Trophoblast cell (in vitro differentiated cells and primary cell): ENCODE measurements at regions not wholly inside any gene's neighbourhood (a gene's known extent, or its start where the extent isn't known, plus 50 kb on each side); places are given as distances from the start of the nearest gene placed in this dataset.

ENCODE experiments used
- DNase-seq, 2 donors: peaks; one replicate each; pipeline ENCODE4 v3.0.0-alpha.2; 2016
- H2AFZ ChIP-seq: 2 replicates; pipeline ENCODE4 v1.6.1; 2013; ENCODE audit warnings: low read length, moderate library complexity, mild to moderate bottlenecking; ENCODE audit not compliant: insufficient read depth, poor library complexity
- H2AK5ac ChIP-seq: 2 replicates; pipeline ENCODE4 v1.6.1; 2013; ENCODE audit warnings: mild to moderate bottlenecking, low read length
- H2BK120ac ChIP-seq: 2 replicates; pipeline ENCODE4 v1.6.1; 2013; ENCODE audit warnings: low read length, mild to moderate bottlenecking, moderate library complexity; ENCODE audit not compliant: insufficient read depth, poor library complexity
- H2BK12ac ChIP-seq: 2 replicates; pipeline ENCODE4 v1.6.1; 2013; ENCODE audit warnings: mild to moderate bottlenecking, low read length, moderate library complexity
- H2BK5ac ChIP-seq: 2 replicates; pipeline ENCODE4 v1.6.1; 2013; ENCODE audit warnings: low read length, low read depth, moderate library complexity, mild to moderate bottlenecking; ENCODE audit not compliant: poor library complexity
- H3K14ac ChIP-seq: 2 replicates; pipeline ENCODE4 v1.6.1; 2013; ENCODE audit warnings: mild to moderate bottlenecking, low read length
- H3K18ac ChIP-seq: 2 replicates; pipeline ENCODE4 v1.6.1; 2013; ENCODE audit warnings: mild to moderate bottlenecking, low read length
- H3K23ac ChIP-seq: 2 replicates; pipeline ENCODE4 v1.6.1; 2013; ENCODE audit warnings: low read length
- H3K27ac ChIP-seq: 2 replicates; pipeline ENCODE4 v1.5.1; 2013; ENCODE audit warnings: low read depth, mild to moderate bottlenecking, inconsistent platforms, low read length, moderate library complexity
- H3K27me3 ChIP-seq: 2 replicates; pipeline ENCODE4 v1.6.1; 2013; ENCODE audit warnings: inconsistent platforms, mild to moderate bottlenecking, low read length, moderate library complexity; ENCODE audit not compliant: insufficient read depth
- H3K36me3 ChIP-seq, 2 experiments: 1 replicate in 1 of 2; 2 replicates in 1 of 2; pipeline ENCODE4 v1.6.1; 2013; ENCODE audit warnings: low read length in 2 of 2, mild to moderate bottlenecking in 2 of 2, moderate library complexity in 1 of 2; ENCODE audit not compliant: insufficient read depth in 2 of 2, control insufficient read depth in 1 of 2
- H3K4ac ChIP-seq: 2 replicates; pipeline ENCODE4 v1.6.1; 2013; ENCODE audit warnings: low read depth, mild to moderate bottlenecking, low read length, moderate library complexity
- H3K4me1 ChIP-seq, 2 experiments: 1 replicate in 1 of 2; 2 replicates in 1 of 2; pipeline ENCODE4 v1.6.1; 2013; ENCODE audit warnings: low read length in 2 of 2, mild to moderate bottlenecking in 2 of 2, moderate library complexity in 1 of 2; ENCODE audit not compliant: insufficient read depth in 2 of 2, control insufficient read depth in 1 of 2
- H3K4me2 ChIP-seq: 2 replicates; pipeline ENCODE4 v1.6.1; 2013; ENCODE audit warnings: inconsistent platforms, mild to moderate bottlenecking, low read length, moderate library complexity
- H3K4me3 ChIP-seq: 2 replicates; pipeline ENCODE4 v1.5.1; 2013; ENCODE audit warnings: mild to moderate bottlenecking, low read depth, low read length, inconsistent platforms
- H3K79me1 ChIP-seq: one replicate; pipeline ENCODE4 v1.6.1; 2013; ENCODE audit warnings: low read length
- H3K79me2 ChIP-seq: 2 replicates; pipeline ENCODE4 v1.6.1; 2013; ENCODE audit warnings: low read length, mild to moderate bottlenecking; ENCODE audit not compliant: control insufficient read depth, insufficient read depth, poor library complexity
- H3K9ac ChIP-seq: 2 replicates; pipeline ENCODE4 v1.6.1; 2013; ENCODE audit warnings: mild to moderate bottlenecking, low read length
- H3K9me3 ChIP-seq: 2 replicates; pipeline ENCODE4 v1.6.1; 2013; ENCODE audit warnings: low read depth, mild to moderate bottlenecking, control low read depth, inconsistent platforms, low read length; ENCODE audit not compliant: insufficient read depth
- H4K12ac ChIP-seq: 2 replicates; pipeline ENCODE4 v1.6.1; 2013; ENCODE audit warnings: low read depth, mild to moderate bottlenecking, low read length, moderate library complexity
- H4K8ac ChIP-seq: 2 replicates; pipeline ENCODE4 v1.6.1; 2013; ENCODE audit warnings: low read depth, mild to moderate bottlenecking, low read length, moderate library complexity
- H4K91ac ChIP-seq: one replicate; pipeline ENCODE4 v1.6.1; 2013; ENCODE audit warnings: low read depth, mild to moderate bottlenecking, low read length, moderate library complexity
- WGBS: extraction: QIAGEN DNeasy Blood & Tissue Kit; methylation state at CpG from one replicate; pipeline ENCODE4 v1.1.7; 2013; ENCODE audit warnings: missing lambda C conversion rate; ENCODE audit not compliant: insufficient read length, insufficient coverage; ENCODE audit errors: extremely low coverage; 5-methylcytosine and 5-hydroxymethylcytosine counted together

DNA sequence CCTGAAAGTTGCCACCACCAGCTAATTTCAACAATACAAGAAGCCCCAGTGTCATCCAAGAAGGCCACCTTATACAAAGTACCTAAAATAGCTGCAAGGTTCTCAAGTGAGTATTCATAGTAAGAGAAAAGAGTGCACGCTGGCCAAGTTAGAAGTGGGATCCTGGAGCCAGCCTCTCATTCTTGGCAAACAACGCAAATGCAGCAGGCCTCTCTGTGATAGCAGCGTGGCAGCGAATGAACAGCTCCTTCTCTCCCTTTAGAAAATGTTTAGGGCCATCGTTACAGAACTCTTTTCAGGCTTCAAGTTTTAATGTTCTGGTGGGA, 78.0 kb upstream of the IFNG-AS1 start:
- WGBS: no CpG with 5 or more reads among the region's 5 CpGs
- Histone ChIP-seq H2BK12ac (no peak overlapping the region), H4K91ac (no peak overlapping the region), H3K9ac (no peak overlapping the region), H3K79me2 (no peaks in the 10 kb centered on the region), H3K18ac (no peak overlapping the region), H3K36me3 (no peaks in the 10 kb centered on the region), H3K27ac (no peak overlapping the region), H4K8ac (no peak overlapping the region), H3K4me2 (no peak overlapping the region), H3K27me3 (no peaks in the 10 kb centered on the region), H3K9me3 (no peaks in the 10 kb centered on the region), H3K14ac (no peak overlapping the region), H3K79me1 (no peaks in the 10 kb centered on the region), H2AK5ac (no peak overlapping the region), H2AFZ (no peak overlapping the region), H2BK120ac (no peak overlapping the region), H3K23ac (no peak overlapping the region), H4K12ac (no peak overlapping the region), H3K4me3 (no peak overlapping the region), H2BK5ac (no peak overlapping the region), H3K4ac (no peak overlapping the region), H3K4me1 (no peaks in the 10 kb centered on the region)
- no peak for DNase-seq

DNA sequence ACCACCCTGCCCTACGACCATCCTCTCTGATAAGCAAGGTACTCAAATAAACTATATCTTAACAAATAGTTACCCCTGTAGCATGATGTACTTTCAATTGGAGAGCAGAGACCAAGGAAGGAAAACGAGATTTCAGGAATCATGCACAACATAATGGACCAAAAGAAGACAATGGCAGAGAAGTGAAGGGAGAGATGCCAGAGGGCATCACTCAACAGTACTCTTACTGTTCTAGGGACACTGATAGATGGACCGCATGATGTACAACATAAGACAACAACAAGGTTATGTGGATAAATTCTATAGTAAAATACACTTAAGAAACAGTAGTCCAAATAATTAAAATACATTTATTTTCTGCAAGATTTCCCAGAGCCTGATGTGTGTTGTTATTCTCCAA, 77.5 kb upstream of the IFNG-AS1 start:
- Histone ChIP-seq H2BK12ac (no peak overlapping the region), H3K36me3 (no peaks in the 10 kb centered on the region), H4K91ac (no peak overlapping the region), H3K9ac (no peak overlapping the region), H3K4me2 (no peak overlapping the region), H4K12ac (no peak overlapping the region), H3K4me3 (no peak overlapping the region), H3K79me1 (no peaks in the 10 kb centered on the region), H3K27ac (no peak overlapping the region), H2BK5ac (no peak overlapping the region), H3K23ac (no peak overlapping the region), H3K79me2 (no peaks in the 10 kb centered on the region), H3K4me1 (no peaks in the 10 kb centered on the region), H3K9me3 (no peaks in the 10 kb centered on the region), H3K27me3 (no peaks in the 10 kb centered on the region), H3K18ac (no peak overlapping the region), H2AK5ac (no peak overlapping the region), H2BK120ac (no peak overlapping the region), H4K8ac (no peak overlapping the region), H2AFZ (no peak overlapping the region), H3K14ac (no peak overlapping the region), H3K4ac (no peak overlapping the region)
- WGBS: no CpG with 5 or more reads among the region's 3 CpGs
- DNase-seq: no peak

DNA sequence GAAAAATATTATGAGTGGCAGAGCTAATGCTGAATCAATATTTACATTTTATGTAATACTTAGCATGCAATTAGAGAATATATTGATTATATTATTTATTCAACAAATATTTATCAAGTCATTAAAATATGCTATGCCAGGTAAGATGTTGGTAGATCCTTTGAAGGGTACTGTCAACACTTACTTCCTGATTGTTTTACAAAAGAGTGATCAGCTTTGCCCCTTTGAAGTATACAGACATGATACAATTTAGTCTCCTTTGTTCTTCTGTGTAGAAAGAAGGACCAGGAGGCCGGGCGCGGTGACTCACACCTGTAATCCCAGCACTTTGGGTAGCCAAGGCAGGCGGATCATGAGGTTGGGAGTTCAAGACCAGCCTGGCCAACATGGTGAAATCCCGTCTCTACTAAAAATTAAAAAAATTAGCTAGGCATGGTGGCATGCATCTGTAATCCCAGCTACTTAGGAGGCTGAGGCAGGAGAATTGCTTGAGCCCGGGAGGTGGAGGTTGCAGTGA, 73.9 kb upstream of the IFNG-AS1 start:
- no peak overlapping the region for H4K12ac ChIP-seq
- no peak overlapping the region for H3K4me3 ChIP-seq
- no peak overlapping the region for H2AK5ac ChIP-seq
- H3K79me1 ChIP-seq: no peaks in the 10 kb centered on the region
- no peak overlapping the region for H3K23ac ChIP-seq
- H3K4ac ChIP-seq: no peak overlapping the region
- no peaks in the 10 kb centered on the region for H3K27me3 ChIP-seq
- no peak overlapping the region for H2BK5ac ChIP-seq
- no peak overlapping the region for H3K14ac ChIP-seq
- H4K8ac ChIP-seq: no peak overlapping the region
- H3K27ac ChIP-seq: no peak overlapping the region
- no peaks in the 10 kb centered on the region for H3K79me2 ChIP-seq
- whole genome bisulfite sequencing: no CpG with 5 or more reads among the region's 6 CpGs
- no peak overlapping the region for H3K9ac ChIP-seq
- H3K4me1 ChIP-seq: peaks cover 2% of the 10 kb centered on the region in 2 experiments
- DNase-seq: no peak
- H3K9me3 ChIP-seq: no peaks in the 10 kb centered on the region
- H3K4me2 ChIP-seq: no peak overlapping the region
- H2BK120ac ChIP-seq: no peak overlapping the region
- no peak overlapping the region for H4K91ac ChIP-seq
- no peak overlapping the region for H3K18ac ChIP-seq
- H3K36me3 ChIP-seq: no peaks in the 10 kb centered on the region
- no peak overlapping the region for H2AFZ ChIP-seq
- no peak overlapping the region for H2BK12ac ChIP-seq

DNA sequence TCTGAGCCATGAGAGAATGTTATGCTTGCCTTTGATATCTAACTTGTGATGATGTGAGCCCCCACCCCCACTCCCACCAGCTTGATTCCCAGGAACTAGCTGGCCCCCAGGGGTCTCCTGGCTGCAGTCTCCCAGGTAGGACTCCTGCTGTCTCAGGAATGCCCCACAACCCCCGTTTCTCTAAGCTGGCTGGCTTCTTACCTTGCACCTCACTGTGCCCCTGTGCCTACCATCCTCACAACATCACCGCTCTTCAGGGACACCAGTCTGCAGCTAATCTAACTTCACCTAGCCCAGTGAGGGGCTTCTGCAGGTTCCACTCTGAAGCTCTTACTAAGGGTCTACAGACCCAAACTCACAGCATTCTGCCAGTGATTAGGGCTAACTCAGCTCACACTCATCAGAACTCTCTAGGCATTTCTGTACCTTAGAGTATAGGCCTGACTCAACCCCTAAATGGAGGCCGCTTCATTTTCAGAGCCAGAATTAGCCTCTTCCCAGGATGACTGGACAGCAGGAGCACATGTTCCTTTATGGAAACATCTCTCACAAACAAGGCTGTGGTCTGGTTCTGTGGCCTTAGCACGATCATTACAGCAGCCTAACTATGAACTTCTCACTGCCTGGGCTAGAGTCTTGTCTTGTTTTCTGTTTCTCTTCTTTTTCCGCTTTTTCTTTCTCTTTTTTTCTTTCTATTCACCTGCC, 72.8 kb upstream of the IFNG-AS1 start:
- Histone ChIP-seq H4K12ac (no peak overlapping the region), H3K79me1 (no peaks in the 10 kb centered on the region), H2AFZ (no peak overlapping the region), H3K27ac (no peak overlapping the region), H3K4me3 (no peak overlapping the region), H2BK12ac (no peak overlapping the region), H3K4ac (no peak overlapping the region), H3K4me2 (no peak overlapping the region), H3K79me2 (no peaks in the 10 kb centered on the region), H3K9ac (no peak overlapping the region), H4K8ac (no peak overlapping the region), H3K27me3 (no peaks in the 10 kb centered on the region), H2BK120ac (no peak overlapping the region), H3K14ac (no peak overlapping the region), H3K4me1 (peaks cover 4 to 6% of the 10 kb centered on the region in 2 experiments), H3K18ac (no peak overlapping the region), H2BK5ac (no peak overlapping the region), H4K91ac (no peak overlapping the region), H3K23ac (no peak overlapping the region), H3K9me3 (no peaks in the 10 kb centered on the region), H3K36me3 (no peaks in the 10 kb centered on the region), H2AK5ac (no peak overlapping the region)
- WGBS: no CpG with 5 or more reads among the region's 5 CpGs
- DNase-seq: no peak
